Heart left ventricle (tissue), 16 donors: ENCODE measurements at regions not wholly inside any gene's neighbourhood (a gene's known extent, or its start where the extent isn't known, plus 50 kb on each side); places are given as distances from the start of the nearest gene placed in this dataset.
A peak's percentile ranks its signal among the peaks of the same experiment; 100 is the strongest.

ENCODE experiments used
- ATAC-seq, 4 donors: fragments of 200-7000 bp; cut with Tn5 transposase; one replicate each; pipeline ENCODE4 v1.9.1; 2020 to 2022; ENCODE audit warnings: moderate library complexity in 4 of 4, mild to moderate bottlenecking in 3 of 4, moderate number of reproducible peaks in 1 of 4
- DNase-seq, 5 donors: peaks; one replicate each; pipeline ENCODE4 v3.0.0-alpha.2; 2020
- H3K27ac ChIP-seq, 12 donors: fragments of 200-600 bp; sonication (generic) in 4 of 12; one replicate each; pipeline versions ENCODE4 v1.5.0 to v1.8.0; 2016 to 2022; ENCODE audit warnings: mild to moderate bottlenecking in 2 of 12
- H3K27me3 ChIP-seq, 9 donors: fragments of 200-600 bp; sonication (generic) in 2 of 9; one replicate each; pipeline versions ENCODE4 v1.5.1 to v1.8.0; 2016 to 2022; ENCODE audit warnings: mild to moderate bottlenecking in 3 of 9
- H3K36me3 ChIP-seq, 9 donors: fragments of 200-600 bp; sonication (generic) in 2 of 9; one replicate each; pipeline versions ENCODE4 v1.5.0 to v1.8.0; 2018 to 2022; ENCODE audit warnings: mild to moderate bottlenecking in 2 of 9
- H3K4me1 ChIP-seq, 12 donors: fragments of 200-600 bp; sonication (generic) in 4 of 12; one replicate each; pipeline versions ENCODE4 v1.5.0 to v1.8.0; 2016 to 2022; ENCODE audit warnings: mild to moderate bottlenecking in 3 of 12
- H3K4me3 ChIP-seq, 12 donors: fragments of 200-600 bp; sonication (generic) in 4 of 12; one replicate each; pipeline versions ENCODE4 v1.5.0 to v1.8.0; 2017 to 2022; ENCODE audit warnings: mild to moderate bottlenecking in 9 of 12, moderate library complexity in 4 of 12
- H3K9me3 ChIP-seq, 12 donors: fragments of 200-600 bp; sonication (generic) in 4 of 12; one replicate each; pipeline versions ENCODE4 v1.5.0 to v1.8.0; 2016 to 2022; ENCODE audit warnings: mild to moderate bottlenecking in 1 of 12
- POLR2A ChIP-seq, 2 donors: fragments of 450-650 bp; IDR thresholded peaks; one replicate each; pipeline ENCODE4 v1.6.1; 2017; ENCODE audit warnings: antibody characterized with exemption in 2 of 2, mild to moderate bottlenecking in 2 of 2, moderate library complexity in 2 of 2
- WGBS, 4 donors: extraction: QIAGEN DNeasy Blood & Tissue Kit in 2 of 4; methylation state at CpG; one replicate each; pipeline versions ENCODE4 v1.1.5 to v1.1.7; 2013 to 2018; 5-methylcytosine and 5-hydroxymethylcytosine counted together
- intact Hi-C, 10 donors: fragments of 100-400 bp; cut with DNase I; formaldehyde crosslinking; loops; one replicate each; pipeline versions ENCODE4 v1.11.1 to v1.14.2; 2022
- TF ChIP-seq, protein P1 (sequence below), 12 donors: fragments of 200-600 bp; sonication (generic) in 4 of 12; IDR thresholded peaks; one replicate each; pipeline versions ENCODE4 v1.5.0 to v1.8.0; 2018 to 2022; ENCODE audit warnings: antibody characterized with exemption in 12 of 12, mild to moderate bottlenecking in 5 of 12
- donor health status: ischemic (EF 13 %, LVEDD 7.1; RV severe dilation, severe dysfunction).
- donor health status: healthy with polysubstance abuse.
- donor health status: DM: no; HTN: yes; CAD: no.
- donor health status: DM: no; HTN: no; CAD: no.
- donor health status: ischemic (EF 25% LVEDD 6.9; RV normal size, moderate dysfunction).
- donor health status: ischemic (EF 25% LVEDD 5.7; RV mildly dilated, moderate dysfunction).
- donor health status: healthy.
- donor health status: DM: yes; HTN: yes; CAD: no.
- donor health status: ischemic (EF 35%, LVEDD 5.7; RV mildly dilated, moderate dysfunction).
- donor health status: nonischemic (EF 11% LVEDD 7.7; RV severe dilation, severe dysfunction).
- donor health status: DM: yes; HTN: yes; CAD: no.
- donor health status: PGD.
- donor health status: ischemic (EF 29% LVEDD 5.4; RV normal size, mild dysfunction).
- donor health status: nonischemic (EF 23%, LVEDD 6.1; RV moderate dilation, normal function).

DNA sequence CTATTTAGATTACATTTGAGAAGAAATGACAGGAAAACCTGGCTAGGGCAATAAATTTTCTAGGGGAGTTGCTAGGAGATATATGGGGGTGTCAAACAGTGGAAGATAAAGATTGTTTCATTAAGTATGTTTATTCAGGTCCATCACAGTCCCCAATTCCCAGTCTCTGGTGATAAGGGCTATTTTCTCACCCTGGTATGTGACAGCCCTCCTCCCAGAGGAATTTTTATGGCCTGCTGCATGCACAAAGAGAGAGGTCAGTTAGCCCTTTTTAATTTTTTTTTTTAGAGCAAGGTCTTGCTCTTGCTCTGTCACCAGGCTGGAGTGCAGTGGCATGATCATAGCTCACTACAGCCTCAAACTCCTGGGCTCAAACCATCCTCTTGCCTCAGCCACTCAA lies 53.6 kb upstream of the ATF7IP2 start:
- Histone ChIP-seq H3K27ac (peak overlapping the region in 10 of 12 donors; percentile 3 to 85 (median 72)), H3K36me3 (no peaks in the 10 kb centered on the region), H3K4me3 (no peak overlapping the region), H3K9me3 (no peaks in the 10 kb centered on the region), H3K4me1 (peaks cover 0 to 23% (median 5%) of the 10 kb centered on the region in 12 donors), H3K27me3 (no peaks in the 10 kb centered on the region)
- peak in 3 of 4 donors; percentile 36 to 88 (median 56) for ATAC-seq
- intact Hi-C loops: no loop called here
- TF ChIP-seq POLR2A (IDR thresholded peaks at IDR 0.05): no peak
- TF ChIP-seq, protein P1, sequence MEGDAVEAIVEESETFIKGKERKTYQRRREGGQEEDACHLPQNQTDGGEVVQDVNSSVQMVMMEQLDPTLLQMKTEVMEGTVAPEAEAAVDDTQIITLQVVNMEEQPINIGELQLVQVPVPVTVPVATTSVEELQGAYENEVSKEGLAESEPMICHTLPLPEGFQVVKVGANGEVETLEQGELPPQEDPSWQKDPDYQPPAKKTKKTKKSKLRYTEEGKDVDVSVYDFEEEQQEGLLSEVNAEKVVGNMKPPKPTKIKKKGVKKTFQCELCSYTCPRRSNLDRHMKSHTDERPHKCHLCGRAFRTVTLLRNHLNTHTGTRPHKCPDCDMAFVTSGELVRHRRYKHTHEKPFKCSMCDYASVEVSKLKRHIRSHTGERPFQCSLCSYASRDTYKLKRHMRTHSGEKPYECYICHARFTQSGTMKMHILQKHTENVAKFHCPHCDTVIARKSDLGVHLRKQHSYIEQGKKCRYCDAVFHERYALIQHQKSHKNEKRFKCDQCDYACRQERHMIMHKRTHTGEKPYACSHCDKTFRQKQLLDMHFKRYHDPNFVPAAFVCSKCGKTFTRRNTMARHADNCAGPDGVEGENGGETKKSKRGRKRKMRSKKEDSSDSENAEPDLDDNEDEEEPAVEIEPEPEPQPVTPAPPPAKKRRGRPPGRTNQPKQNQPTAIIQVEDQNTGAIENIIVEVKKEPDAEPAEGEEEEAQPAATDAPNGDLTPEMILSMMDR (IDR thresholded peaks at IDR 0.05): no peak
- DNase-seq: peak in 1 of 5 donors; percentile 13

DNA sequence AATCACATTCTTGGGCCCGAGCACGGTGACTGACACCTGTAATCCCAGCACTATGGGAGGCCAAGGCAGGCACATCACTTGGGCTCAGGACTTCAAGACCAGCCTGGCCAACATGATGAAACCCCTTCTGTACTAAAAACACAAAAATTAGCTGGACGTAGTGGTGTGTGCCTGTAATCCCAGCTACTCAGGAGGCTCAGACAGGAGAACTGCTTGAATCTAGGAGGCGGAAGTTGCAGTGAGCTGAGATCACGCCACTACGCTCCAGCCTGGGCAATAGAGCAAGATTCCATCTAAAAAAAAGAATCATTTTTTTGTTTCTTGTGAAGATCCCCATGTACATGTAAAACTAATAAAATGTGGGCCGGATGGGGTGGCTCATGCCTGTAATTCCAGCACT lies 53.1 kb upstream of the ATF7IP2 start:
- H3K4me3 ChIP-seq: no peak overlapping the region
- peak overlapping the region in 9 of 12 donors; percentile 3 to 85 (median 75) for H3K27ac ChIP-seq
- ATAC-seq (no peak), DNase-seq (no peak)
- H3K36me3 ChIP-seq: no peaks in the 10 kb centered on the region
- H3K9me3 ChIP-seq: no peaks in the 10 kb centered on the region
- TF ChIP-seq, protein P1 (IDR thresholded peaks at IDR 0.05): no peak
- no peak for TF ChIP-seq POLR2A (IDR thresholded peaks at IDR 0.05)
- intact Hi-C loops: no loop called here
- 83 to 85% (median 84%) methylated on average over 7 of the region's 7 CpGs for WGBS, 4 donors
- no peaks in the 10 kb centered on the region for H3K27me3 ChIP-seq
- peaks cover 0 to 23% (median 5%) of the 10 kb centered on the region in 12 donors for H3K4me1 ChIP-seq

DNA sequence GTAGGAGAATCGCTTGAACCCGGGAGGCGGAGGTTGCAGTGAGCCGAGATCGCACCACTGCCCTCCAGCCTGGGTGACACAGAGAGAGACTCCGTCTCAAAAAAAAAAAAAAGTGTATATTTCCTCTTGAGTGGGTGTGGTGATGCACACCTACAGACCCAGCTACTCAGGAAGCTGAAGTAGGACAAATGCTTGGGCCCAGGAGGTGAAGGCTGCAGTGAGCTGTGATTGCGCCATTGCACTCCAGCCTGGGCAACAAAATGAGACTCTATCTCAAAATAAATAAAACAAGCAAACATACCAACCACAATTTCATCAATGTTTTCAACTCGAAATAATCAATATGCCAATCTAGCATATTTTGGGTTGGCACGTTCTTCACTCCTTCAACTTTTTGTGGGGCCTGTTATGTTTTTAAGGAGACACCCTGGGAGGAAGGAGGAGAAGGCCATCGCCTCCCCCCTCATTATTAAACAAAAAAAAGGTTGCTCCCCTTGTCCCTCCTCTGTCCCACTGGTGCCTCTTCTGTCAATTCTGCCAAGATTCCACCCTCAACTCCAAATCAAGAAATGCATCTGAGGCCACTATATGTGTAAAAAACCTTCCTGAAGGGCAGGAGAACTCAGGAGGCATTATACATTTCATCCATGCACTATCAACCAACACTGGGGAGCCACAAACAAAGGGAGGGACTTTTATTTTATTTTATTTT lies 52.4 kb upstream of the ATF7IP2 start:
- Histone ChIP-seq H3K27ac (peak overlapping the region in 6 of 12 donors; percentile 54 to 80 (median 76)), H3K4me3 (no peak overlapping the region), H3K9me3 (peaks cover 0 to 3% (median 0%) of the 10 kb centered on the region in 12 donors), H3K36me3 (no peaks in the 10 kb centered on the region), H3K27me3 (no peaks in the 10 kb centered on the region), H3K4me1 (peaks cover 0 to 23% (median 2%) of the 10 kb centered on the region in 12 donors)
- TF ChIP-seq POLR2A (IDR thresholded peaks at IDR 0.05): no peak
- TF ChIP-seq, protein P1 (IDR thresholded peaks at IDR 0.05): no peak
- intact Hi-C loops: no loop called here
- ATAC-seq (no peak), DNase-seq (no peak)
- 91 to 96% (median 94%) methylated on average over 10 of the region's 10 CpGs for WGBS, 4 donors

DNA sequence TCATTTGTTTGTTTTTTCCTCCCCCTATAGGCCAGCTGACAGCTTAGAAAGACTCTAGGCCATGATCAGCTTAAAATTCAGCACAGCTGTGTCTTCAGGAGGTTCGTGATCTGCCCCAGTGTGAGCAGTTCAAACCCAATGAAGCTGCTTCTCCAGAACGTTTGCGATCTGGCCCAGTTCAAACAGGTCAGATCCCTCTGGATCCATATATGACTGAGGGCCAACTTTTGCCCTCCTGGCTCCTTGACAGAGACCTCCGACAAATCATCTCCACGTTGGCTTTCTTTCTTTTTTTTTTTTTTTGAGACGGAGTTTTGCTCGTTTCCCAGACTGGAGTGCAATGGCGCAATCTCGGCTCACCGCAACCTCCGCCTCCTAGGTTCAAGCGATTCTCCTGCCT lies 50.2 kb upstream of the ATF7IP2 start:
- H3K27me3 ChIP-seq: no peaks in the 10 kb centered on the region
- H3K4me1 ChIP-seq: peaks cover 0 to 23% (median 1%) of the 10 kb centered on the region in 12 donors
- H3K9me3 ChIP-seq: peaks cover 0 to 22% (median 11%) of the 10 kb centered on the region in 12 donors
- WGBS, 4 donors: 80 to 85% (median 80%) methylated on average over 12 of the region's 12 CpGs
- no peak for DNase-seq
- intact Hi-C loops: no loop called here
- no peak overlapping the region for H3K27ac ChIP-seq
- TF ChIP-seq, protein P1 (IDR thresholded peaks at IDR 0.05): no peak
- no peak for TF ChIP-seq POLR2A (IDR thresholded peaks at IDR 0.05)
- no peak for ATAC-seq
- no peak overlapping the region for H3K4me3 ChIP-seq
- H3K36me3 ChIP-seq: no peaks in the 10 kb centered on the region
